Neural cell (in vitro differentiated cells): ENCODE measurements at regions not wholly inside any gene's neighbourhood (a gene's known extent, or its start where the extent isn't known, plus 50 kb on each side); places are given as distances from the start of the nearest gene placed in this dataset.
"Not testable (repeated sequence)": the region's sequence is repeated elsewhere in the genome, so short reads cannot be mapped to it uniquely, and the experiment has no call there.

Experiments
- EP300 ChIP-seq: fragments of 450-650 bp; conservative IDR thresholded peaks from 2 replicates; pipeline ENCODE4 v1.6.1; 2014; ENCODE audit warnings: antibody characterized with exemption, mild to moderate bottlenecking, moderate library complexity; ENCODE audit not compliant: poor library complexity, severe bottlenecking
- EZH2 ChIP-seq: fragments of 200-600, 300-800 bp; shearing (Covaris generic), sonication (generic); IDR thresholded peaks from 2 replicates; pipeline ENCODE4 v1.6.1; 2014; ENCODE audit warnings: antibody characterized with exemption, low read length, borderline replicate concordance, mild to moderate bottlenecking; ENCODE audit not compliant: insufficient read depth, poor library complexity, severe bottlenecking
- TAF1 ChIP-seq: IDR thresholded peaks from 2 replicates; pipeline ENCODE4 v1.6.1; 2012; ENCODE audit warnings: low read depth
- TF ChIP-seq, protein P1 (sequence below): fragments of 450-650 bp; IDR thresholded peaks from 2 replicates; pipeline ENCODE4 v1.5.1; 2014; ENCODE audit warnings: antibody characterized with exemption, mild to moderate bottlenecking, moderate library complexity; ENCODE audit not compliant: poor library complexity, severe bottlenecking
- TF ChIP-seq, protein P2 (sequence below): IDR thresholded peaks from 2 replicates; pipeline ENCODE4 v1.6.1; 2012; ENCODE audit warnings: borderline replicate concordance

DNA sequence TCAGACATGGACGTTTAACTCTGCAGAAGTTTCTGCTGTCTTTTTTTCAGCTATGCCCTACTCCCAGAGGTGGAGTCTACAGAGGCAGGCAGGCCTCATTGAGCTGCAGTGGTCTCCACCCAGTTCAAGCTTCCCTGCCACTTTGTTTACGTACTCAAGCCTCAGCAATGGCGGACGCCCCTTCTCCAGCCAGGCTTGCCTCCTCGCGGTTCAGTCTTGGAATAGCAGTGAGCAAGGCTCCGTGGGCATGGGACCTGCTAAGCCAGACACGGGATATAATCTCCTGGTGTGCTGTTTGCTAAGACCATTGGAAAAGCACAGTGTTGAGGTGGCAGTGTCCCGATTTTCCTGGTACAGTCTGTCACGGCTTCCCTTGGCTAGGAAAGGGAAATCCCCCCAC is 496.2 kb upstream of the UBE2E2 start:
- TF ChIP-seq, protein P1, sequence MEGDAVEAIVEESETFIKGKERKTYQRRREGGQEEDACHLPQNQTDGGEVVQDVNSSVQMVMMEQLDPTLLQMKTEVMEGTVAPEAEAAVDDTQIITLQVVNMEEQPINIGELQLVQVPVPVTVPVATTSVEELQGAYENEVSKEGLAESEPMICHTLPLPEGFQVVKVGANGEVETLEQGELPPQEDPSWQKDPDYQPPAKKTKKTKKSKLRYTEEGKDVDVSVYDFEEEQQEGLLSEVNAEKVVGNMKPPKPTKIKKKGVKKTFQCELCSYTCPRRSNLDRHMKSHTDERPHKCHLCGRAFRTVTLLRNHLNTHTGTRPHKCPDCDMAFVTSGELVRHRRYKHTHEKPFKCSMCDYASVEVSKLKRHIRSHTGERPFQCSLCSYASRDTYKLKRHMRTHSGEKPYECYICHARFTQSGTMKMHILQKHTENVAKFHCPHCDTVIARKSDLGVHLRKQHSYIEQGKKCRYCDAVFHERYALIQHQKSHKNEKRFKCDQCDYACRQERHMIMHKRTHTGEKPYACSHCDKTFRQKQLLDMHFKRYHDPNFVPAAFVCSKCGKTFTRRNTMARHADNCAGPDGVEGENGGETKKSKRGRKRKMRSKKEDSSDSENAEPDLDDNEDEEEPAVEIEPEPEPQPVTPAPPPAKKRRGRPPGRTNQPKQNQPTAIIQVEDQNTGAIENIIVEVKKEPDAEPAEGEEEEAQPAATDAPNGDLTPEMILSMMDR = not testable (repeated sequence)
- TF ChIP-seq, protein P2, sequence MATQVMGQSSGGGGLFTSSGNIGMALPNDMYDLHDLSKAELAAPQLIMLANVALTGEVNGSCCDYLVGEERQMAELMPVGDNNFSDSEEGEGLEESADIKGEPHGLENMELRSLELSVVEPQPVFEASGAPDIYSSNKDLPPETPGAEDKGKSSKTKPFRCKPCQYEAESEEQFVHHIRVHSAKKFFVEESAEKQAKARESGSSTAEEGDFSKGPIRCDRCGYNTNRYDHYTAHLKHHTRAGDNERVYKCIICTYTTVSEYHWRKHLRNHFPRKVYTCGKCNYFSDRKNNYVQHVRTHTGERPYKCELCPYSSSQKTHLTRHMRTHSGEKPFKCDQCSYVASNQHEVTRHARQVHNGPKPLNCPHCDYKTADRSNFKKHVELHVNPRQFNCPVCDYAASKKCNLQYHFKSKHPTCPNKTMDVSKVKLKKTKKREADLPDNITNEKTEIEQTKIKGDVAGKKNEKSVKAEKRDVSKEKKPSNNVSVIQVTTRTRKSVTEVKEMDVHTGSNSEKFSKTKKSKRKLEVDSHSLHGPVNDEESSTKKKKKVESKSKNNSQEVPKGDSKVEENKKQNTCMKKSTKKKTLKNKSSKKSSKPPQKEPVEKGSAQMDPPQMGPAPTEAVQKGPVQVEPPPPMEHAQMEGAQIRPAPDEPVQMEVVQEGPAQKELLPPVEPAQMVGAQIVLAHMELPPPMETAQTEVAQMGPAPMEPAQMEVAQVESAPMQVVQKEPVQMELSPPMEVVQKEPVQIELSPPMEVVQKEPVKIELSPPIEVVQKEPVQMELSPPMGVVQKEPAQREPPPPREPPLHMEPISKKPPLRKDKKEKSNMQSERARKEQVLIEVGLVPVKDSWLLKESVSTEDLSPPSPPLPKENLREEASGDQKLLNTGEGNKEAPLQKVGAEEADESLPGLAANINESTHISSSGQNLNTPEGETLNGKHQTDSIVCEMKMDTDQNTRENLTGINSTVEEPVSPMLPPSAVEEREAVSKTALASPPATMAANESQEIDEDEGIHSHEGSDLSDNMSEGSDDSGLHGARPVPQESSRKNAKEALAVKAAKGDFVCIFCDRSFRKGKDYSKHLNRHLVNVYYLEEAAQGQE = not testable (repeated sequence)
- TF ChIP-seq EZH2, TAF1, EP300: not testable (repeated sequence)
